Body of pancreas (tissue), 4 donors: ENCODE measurements at regions not wholly inside any gene's neighbourhood (a gene's known extent, or its start where the extent isn't known, plus 50 kb on each side); places are given as distances from the start of the nearest gene placed in this dataset.

Source experiments
- CTCF ChIP-seq, 7 experiments: fragments of 450-650 bp in 4 of 7; fragments of 200-600 bp in 3 of 7; sonication (generic) in 3 of 7; IDR thresholded peaks; one replicate each; pipeline ENCODE4 v1.5.1; 2016 to 2019; ENCODE audit warnings: antibody characterized with exemption in 7 of 7
- POLR2A ChIP-seq, 3 donors: fragments of 450-650 bp; IDR thresholded peaks; one replicate each; pipeline ENCODE4 v1.6.1; 2016; ENCODE audit warnings: antibody characterized with exemption in 3 of 3, mild to moderate bottlenecking in 2 of 3

GRCh38 chr5:136906545-136906944 lies 541.2 kb upstream of the TRPC7 start:
- no peak for TF ChIP-seq CTCF (IDR thresholded peaks at IDR 0.05)
- TF ChIP-seq POLR2A (IDR thresholded peaks at IDR 0.05) = no peak
